H1 (cell line): ENCODE measurements at regions not wholly inside any gene's neighbourhood (a gene's known extent, or its start where the extent isn't known, plus 50 kb on each side); places are given as distances from the start of the nearest gene placed in this dataset.

Source experiments
- CEBPB ChIP-seq: IDR thresholded peaks from 2 replicates; pipeline ENCODE4 v1.6.1; 2012; ENCODE audit warnings: low read depth, low read length
- CREB1 ChIP-seq: IDR thresholded peaks from 2 replicates; pipeline ENCODE4 v1.6.1; 2012; ENCODE audit warnings: inconsistent platforms
- MAFK ChIP-seq: IDR thresholded peaks from 2 replicates; pipeline ENCODE4 v1.6.1; 2012; ENCODE audit warnings: low read depth, mild to moderate bottlenecking, improper control_type of control experiment, low read length
- POLR2AphosphoS5 ChIP-seq: IDR thresholded peaks from 2 replicates; pipeline ENCODE4 v1.6.1; 2011; ENCODE audit warnings: low read depth, low read length
- SIRT6 ChIP-seq: IDR thresholded peaks from one replicate; pipeline ENCODE4 v1.7.1; 2012; ENCODE audit warnings: low read length, inconsistent platforms
- SRF ChIP-seq: IDR thresholded peaks from 2 replicates; pipeline ENCODE4 v1.6.1; 2011; ENCODE audit warnings: mild to moderate bottlenecking, low read depth, low read length, moderate library complexity
- TF ChIP-seq, protein P1 (sequence below): fragments of 300-600 bp; sonication (generic); IDR thresholded peaks from 2 replicates; pipeline ENCODE4 v1.7.1; 2012; ENCODE audit warnings: low read length, moderate library complexity, mild to moderate bottlenecking, inconsistent platforms; ENCODE audit not compliant: insufficient replicate concordance
- TF ChIP-seq, protein P2 (sequence below), 3 experiments: IDR thresholded peaks; 1 replicate in 2 of 3; 2 replicates in 1 of 3; pipeline versions ENCODE4 v1.5.1 to v1.6.1; 2011; ENCODE audit warnings: low read length in 3 of 3, mild to moderate bottlenecking in 3 of 3, inconsistent platforms in 2 of 3, low read depth in 1 of 3, moderate library complexity in 1 of 3; ENCODE audit not compliant: insufficient read depth in 1 of 3; ENCODE audit errors: control extremely low read depth in 1 of 3
- TF ChIP-seq, protein P3 (sequence below): IDR thresholded peaks from 2 replicates; pipeline ENCODE4 v1.6.1; 2011; ENCODE audit warnings: low read length, improper control_type of control experiment

DNA sequence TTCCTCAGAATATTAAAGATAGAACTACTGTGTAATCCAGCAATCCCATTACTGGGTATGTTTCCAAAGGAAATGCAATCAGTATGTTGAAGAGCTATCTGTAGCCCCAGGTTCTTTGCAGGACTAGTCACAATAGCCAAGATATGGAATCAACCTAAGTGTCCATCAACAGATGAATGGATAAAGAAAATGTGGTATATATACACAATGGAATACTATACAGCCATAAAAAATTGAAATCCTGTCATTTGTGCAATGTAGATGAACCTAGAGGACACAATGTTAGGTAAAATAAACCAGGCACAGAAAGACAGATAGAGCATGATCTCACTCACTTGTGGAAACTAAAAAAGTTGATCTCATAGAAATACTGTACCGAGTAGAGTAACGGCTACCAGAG, 306.0 kb upstream of the MARCKS start (continued):
- TF ChIP-seq, protein P1, sequence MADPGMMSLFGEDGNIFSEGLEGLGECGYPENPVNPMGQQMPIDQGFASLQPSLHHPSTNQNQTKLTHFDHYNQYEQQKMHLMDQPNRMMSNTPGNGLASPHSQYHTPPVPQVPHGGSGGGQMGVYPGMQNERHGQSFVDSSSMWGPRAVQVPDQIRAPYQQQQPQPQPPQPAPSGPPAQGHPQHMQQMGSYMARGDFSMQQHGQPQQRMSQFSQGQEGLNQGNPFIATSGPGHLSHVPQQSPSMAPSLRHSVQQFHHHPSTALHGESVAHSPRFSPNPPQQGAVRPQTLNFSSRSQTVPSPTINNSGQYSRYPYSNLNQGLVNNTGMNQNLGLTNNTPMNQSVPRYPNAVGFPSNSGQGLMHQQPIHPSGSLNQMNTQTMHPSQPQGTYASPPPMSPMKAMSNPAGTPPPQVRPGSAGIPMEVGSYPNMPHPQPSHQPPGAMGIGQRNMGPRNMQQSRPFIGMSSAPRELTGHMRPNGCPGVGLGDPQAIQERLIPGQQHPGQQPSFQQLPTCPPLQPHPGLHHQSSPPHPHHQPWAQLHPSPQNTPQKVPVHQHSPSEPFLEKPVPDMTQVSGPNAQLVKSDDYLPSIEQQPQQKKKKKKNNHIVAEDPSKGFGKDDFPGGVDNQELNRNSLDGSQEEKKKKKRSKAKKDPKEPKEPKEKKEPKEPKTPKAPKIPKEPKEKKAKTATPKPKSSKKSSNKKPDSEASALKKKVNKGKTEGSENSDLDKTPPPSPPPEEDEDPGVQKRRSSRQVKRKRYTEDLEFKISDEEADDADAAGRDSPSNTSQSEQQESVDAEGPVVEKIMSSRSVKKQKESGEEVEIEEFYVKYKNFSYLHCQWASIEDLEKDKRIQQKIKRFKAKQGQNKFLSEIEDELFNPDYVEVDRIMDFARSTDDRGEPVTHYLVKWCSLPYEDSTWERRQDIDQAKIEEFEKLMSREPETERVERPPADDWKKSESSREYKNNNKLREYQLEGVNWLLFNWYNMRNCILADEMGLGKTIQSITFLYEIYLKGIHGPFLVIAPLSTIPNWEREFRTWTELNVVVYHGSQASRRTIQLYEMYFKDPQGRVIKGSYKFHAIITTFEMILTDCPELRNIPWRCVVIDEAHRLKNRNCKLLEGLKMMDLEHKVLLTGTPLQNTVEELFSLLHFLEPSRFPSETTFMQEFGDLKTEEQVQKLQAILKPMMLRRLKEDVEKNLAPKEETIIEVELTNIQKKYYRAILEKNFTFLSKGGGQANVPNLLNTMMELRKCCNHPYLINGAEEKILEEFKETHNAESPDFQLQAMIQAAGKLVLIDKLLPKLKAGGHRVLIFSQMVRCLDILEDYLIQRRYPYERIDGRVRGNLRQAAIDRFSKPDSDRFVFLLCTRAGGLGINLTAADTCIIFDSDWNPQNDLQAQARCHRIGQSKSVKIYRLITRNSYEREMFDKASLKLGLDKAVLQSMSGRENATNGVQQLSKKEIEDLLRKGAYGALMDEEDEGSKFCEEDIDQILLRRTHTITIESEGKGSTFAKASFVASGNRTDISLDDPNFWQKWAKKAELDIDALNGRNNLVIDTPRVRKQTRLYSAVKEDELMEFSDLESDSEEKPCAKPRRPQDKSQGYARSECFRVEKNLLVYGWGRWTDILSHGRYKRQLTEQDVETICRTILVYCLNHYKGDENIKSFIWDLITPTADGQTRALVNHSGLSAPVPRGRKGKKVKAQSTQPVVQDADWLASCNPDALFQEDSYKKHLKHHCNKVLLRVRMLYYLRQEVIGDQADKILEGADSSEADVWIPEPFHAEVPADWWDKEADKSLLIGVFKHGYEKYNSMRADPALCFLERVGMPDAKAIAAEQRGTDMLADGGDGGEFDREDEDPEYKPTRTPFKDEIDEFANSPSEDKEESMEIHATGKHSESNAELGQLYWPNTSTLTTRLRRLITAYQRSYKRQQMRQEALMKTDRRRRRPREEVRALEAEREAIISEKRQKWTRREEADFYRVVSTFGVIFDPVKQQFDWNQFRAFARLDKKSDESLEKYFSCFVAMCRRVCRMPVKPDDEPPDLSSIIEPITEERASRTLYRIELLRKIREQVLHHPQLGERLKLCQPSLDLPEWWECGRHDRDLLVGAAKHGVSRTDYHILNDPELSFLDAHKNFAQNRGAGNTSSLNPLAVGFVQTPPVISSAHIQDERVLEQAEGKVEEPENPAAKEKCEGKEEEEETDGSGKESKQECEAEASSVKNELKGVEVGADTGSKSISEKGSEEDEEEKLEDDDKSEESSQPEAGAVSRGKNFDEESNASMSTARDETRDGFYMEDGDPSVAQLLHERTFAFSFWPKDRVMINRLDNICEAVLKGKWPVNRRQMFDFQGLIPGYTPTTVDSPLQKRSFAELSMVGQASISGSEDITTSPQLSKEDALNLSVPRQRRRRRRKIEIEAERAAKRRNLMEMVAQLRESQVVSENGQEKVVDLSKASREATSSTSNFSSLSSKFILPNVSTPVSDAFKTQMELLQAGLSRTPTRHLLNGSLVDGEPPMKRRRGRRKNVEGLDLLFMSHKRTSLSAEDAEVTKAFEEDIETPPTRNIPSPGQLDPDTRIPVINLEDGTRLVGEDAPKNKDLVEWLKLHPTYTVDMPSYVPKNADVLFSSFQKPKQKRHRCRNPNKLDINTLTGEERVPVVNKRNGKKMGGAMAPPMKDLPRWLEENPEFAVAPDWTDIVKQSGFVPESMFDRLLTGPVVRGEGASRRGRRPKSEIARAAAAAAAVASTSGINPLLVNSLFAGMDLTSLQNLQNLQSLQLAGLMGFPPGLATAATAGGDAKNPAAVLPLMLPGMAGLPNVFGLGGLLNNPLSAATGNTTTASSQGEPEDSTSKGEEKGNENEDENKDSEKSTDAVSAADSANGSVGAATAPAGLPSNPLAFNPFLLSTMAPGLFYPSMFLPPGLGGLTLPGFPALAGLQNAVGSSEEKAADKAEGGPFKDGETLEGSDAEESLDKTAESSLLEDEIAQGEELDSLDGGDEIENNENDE = no peak
- TF ChIP-seq, protein P2, sequence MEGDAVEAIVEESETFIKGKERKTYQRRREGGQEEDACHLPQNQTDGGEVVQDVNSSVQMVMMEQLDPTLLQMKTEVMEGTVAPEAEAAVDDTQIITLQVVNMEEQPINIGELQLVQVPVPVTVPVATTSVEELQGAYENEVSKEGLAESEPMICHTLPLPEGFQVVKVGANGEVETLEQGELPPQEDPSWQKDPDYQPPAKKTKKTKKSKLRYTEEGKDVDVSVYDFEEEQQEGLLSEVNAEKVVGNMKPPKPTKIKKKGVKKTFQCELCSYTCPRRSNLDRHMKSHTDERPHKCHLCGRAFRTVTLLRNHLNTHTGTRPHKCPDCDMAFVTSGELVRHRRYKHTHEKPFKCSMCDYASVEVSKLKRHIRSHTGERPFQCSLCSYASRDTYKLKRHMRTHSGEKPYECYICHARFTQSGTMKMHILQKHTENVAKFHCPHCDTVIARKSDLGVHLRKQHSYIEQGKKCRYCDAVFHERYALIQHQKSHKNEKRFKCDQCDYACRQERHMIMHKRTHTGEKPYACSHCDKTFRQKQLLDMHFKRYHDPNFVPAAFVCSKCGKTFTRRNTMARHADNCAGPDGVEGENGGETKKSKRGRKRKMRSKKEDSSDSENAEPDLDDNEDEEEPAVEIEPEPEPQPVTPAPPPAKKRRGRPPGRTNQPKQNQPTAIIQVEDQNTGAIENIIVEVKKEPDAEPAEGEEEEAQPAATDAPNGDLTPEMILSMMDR (IDR thresholded peaks at IDR 0.05; ENCODE audit: control extremely low read depth in 1 of 3, insufficient read depth in 1 of 3, low read depth in 1 of 3, low read length in 3 of 3) = no peak
- TF ChIP-seq SIRT6 (no peak), CEBPB (no peak), MAFK (no peak), POLR2AphosphoS5 (no peak), CREB1 (no peak), SRF (no peak)
- TF ChIP-seq, protein P3, sequence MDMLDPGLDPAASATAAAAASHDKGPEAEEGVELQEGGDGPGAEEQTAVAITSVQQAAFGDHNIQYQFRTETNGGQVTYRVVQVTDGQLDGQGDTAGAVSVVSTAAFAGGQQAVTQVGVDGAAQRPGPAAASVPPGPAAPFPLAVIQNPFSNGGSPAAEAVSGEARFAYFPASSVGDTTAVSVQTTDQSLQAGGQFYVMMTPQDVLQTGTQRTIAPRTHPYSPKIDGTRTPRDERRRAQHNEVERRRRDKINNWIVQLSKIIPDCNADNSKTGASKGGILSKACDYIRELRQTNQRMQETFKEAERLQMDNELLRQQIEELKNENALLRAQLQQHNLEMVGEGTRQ = no peak
